Medulla oblongata (tissue), 1 donor: ENCODE measurements at regions not wholly inside any gene's neighbourhood (a gene's known extent, or its start where the extent isn't known, plus 50 kb on each side); places are given as distances from the start of the nearest gene placed in this dataset.
"Not testable (repeated sequence)": the region's sequence is repeated elsewhere in the genome, so short reads cannot be mapped to it uniquely, and the experiment has no call there.

ENCODE experiments used
- DNase-seq: peaks from one replicate; pipeline ENCODE4 v3.0.0-alpha.2; 2015; ENCODE audit errors: extremely low spot score

- DNase-seq: peak; percentile 46
These were observed 485.3 kb downstream of the CDH9 start for GRCh38 chr5:26553079-26553478.

DNA sequence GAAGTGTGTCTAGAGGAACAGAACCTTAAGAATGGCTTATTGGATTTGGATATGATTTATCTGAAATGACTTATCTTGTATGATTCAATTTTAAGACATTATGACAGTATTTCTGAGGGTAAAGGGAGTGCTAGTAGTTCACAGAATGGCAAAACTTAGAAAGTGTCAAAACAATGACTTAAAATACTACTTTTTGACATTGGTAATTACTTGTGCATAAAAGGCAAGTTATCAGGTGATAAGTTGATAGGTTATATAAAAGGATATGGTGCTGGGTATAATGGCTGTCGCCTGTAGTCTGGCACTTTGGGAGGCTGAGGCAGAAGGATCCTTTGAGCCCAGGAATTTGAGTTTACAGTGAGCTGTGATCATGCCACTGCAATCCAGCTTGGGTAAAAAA is 494.4 kb downstream of the CDH9 start:
- no peak for DNase-seq

DNA sequence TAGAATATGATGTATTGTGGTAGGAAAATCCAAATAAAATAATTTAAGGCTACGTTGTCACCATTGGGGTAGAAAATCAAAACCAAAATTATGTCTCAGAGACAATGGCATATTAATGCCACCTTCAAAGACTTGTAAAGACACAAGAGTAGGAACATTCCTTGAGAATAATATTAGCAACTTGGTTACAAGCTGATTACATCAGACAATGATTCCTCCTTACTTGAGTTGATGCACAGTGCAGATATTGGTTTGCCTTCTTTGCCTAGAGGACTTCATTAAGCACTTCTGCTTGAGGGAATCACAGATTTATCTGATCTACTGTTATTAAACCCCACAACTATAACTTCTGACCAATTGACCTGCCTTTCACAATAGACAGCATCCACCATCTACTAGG is 500.2 kb downstream of the CDH9 start:
- DNase-seq: no peak

DNA sequence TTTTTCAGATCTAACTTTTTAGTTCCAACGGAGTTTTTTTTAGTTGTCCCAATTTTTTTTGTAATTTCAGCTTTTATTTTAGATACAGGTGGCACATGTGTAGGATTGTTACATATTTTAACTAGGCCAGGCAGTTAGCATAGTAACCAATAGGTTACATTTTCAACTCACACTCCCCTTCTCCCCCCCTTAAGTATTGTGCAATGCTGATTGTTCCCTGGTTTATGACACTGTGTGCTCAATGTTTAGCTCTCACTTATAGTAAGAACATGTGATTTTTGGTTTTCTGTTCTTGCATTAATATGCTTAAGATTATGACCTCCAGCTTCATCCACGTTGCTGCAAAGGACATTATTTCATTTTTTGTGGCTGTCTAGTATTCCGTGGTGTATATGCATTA is 503.2 kb downstream of the CDH9 start:
- no peak for DNase-seq

DNA sequence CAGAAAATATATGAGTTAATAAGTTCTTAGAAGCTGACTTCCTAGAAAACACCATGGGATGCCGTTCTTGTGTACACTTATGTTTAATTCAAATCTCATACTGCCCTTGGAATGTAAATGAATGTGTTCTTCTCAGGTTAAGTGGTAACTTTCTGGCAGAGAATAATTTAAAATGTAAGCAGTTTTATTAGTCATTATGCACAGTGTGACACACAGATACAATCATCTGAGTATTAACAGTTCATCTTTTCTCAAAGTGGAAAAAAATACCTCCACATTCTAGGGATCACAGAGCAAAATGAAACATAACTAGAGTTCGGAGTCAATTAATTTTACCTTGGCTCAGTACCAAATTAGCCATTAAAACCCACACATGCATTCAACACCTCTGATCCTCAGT is 508.1 kb downstream of the CDH9 start:
- DNase-seq: no peak

GRCh38 chr5:26519245-26519644 is 519.1 kb downstream of the CDH9 start:
- DNase-seq: no peak

DNA sequence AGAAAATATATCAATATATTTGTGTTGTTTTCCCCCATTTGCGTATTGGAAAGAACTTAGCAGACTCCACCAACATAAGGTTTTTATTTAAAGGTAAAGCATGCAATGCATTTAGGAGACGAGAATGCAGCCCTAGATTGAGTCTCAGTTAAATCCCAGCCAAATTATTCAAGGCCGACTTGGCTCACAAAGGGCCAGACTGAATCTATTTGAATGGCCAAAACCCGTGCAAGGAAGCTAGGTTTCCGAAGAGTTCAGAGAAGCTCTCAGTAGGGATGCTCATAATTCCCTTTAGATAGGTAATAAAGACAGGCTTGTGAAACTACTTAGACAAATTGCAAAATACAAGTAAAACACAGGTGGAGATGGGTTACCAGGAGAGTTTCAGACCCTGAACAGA is 520.3 kb downstream of the CDH9 start:
- DNase-seq: no peak

DNA sequence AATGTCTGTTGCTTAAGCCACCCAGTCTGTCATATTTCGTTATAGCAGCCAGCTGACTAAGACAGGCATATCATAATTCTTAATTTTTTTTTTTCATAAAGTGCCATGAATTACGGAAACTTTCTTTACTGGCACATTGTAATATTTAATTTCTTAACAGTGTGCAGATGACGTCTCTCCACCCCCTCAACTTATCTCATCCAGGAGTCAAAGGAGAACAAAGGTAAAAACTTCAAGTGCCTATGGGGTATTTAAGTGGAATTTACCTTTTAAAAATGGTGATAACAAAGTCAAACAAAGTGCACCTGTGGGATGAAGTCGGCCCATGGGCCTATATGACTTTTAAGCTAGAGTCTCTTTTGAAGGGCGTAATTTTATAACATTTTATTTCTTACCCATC is 539.4 kb downstream of the CDH9 start:
- DNase-seq: no peak

GRCh38 chr5:26495437-26495836 is 542.9 kb downstream of the CDH9 start:
- DNase-seq: no peak

DNA sequence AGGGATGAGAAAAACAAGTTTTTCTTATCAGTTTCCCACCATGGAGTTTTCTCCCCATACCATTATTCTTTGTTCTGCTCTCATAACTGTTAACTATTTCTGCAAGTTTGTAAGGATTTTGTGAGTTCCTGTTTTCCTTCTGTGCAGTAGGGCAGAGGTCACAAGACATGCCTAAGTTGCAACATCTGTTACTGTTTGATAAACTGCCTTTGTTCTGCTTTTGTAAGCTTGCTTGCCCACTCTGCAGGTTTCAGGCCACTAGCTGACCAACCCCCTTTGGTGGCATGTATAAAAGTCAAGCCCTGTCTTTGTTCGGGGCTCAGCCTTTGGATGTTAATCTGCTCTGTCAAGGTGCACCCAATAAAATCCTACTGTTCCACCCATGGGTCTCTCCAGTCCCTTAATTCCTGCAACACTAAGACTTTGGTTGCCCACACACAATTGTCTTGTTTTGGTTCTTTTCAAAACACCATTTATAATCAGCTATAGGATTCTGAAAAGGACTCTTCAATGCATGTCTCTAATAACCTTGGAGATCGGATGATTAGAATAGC is 545.4 kb downstream of the CDH9 start:
- no peak for DNase-seq

DNA sequence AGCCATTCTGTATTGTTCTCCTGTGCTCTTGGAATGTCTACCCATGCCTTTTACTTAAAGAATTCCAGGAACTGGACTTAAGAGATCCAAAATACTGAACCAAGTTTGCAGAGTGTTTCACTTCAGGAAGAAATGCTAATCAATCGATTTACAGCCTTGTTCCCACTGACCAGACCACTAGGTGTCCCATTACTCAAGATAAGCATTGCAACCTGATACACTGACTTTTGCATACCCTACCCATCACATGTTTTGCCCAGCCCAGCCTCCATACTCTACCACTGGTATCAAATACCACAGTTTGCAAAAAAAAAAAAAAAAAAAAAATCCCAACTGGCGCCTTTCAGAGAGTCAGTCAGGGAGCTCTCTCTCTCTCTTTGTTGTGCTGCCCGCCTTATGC is 550.8 kb downstream of the CDH9 start:
- no peak for DNase-seq

DNA sequence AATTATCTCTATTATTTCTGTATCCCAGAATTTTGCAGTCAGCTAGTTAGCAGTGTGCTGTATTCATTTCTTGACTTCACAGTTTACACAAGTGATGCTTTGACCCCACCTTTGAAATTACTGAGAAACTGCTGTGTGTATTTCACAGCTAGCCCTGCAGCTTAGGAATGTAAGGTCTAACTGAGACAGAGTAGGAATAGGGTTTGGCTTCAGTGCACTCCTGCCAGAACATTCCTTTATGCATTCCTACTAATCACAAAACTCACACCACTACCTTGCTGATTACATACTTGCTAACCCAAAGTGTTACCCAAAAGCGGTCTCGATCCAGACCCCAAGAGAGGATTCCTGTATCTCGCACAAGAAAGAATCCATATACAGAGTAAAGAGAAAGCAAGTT is 551.8 kb downstream of the CDH9 start:
- no peak for DNase-seq

DNA sequence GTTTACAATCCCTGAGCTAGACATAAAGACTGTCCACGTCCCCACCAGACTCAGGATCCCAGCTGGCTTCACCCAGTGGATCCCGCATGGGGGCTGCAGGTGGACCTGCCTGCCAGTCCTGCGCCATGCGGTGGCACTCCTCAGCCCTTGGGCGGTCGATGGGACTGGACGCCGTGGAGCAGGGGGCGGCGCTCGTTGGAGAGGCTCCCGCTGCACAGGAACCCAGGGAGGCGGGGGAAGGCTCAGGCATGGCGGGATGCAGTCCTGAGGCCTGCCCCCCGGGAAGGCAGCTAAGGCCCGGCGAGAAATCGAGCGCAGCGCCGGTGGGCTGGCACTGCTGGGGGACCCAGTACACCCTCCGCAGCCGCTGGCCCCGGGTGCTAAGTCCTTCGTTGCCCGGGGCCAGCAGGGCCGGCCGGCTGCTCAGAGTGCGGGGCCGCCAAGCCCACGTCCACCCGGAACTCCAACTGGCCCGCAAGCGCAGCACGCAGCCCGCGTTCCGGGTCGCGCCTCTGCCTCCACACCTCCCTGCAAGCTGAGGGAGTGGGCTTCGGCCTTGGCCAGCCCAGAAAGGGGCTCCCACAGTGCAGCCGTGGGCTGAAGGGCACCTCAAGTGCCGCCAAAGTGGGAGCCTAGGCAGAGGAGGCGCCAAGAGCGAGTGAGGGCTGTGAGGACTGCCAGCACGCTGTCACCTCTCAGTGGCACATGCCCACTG is 553.1 kb downstream of the CDH9 start:
- not testable (repeated sequence) for DNase-seq

GRCh38 chr5:26482810-26483375 is 555.5 kb downstream of the CDH9 start:
- peak; percentile 75 for DNase-seq

GRCh38 chr5:26482076-26482809 is 556.1 kb downstream of the CDH9 start:
- DNase-seq: no peak

DNA sequence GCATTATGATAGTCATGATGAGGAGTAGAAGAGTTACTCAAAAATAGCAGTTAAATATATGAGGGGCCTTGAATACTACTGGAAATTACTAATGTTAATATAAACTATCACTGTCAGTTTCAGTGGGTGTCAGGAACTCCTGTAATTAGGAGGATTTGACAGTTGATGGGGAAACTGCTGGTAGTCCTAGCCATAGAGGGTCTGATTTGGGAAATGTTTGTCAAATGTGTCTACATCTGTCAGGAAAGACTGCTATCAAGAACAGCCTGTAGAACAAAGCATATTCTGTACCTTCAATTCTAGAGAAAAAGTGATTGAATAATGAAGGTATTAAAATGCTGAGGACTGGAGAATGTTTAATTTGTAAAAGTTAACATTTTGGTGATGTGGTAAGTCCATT is 567.9 kb downstream of the CDH9 start:
- no peak for DNase-seq

DNA sequence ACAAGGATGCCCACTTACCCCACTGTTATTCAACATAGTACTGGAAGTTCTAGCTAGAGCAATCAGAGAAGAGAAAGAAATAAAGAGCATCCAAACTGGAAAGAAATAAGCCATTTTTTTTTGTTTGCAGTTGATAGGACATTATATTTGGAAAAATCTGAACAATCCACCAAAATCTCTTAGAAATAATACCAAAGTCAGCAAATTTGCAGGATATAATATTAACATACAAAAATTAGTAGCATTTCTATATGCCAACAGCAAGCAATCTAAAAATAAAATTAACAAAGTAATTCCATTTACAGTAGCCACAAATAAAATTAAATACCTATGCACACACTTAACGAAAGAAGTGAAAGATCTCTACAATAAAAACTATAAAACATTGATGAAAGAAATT is 599.3 kb downstream of the CDH9 start:
- DNase-seq: no peak

- no peak for DNase-seq
These were observed 603.7 kb downstream of the CDH9 start for GRCh38 chr5:26434688-26435087.

DNA sequence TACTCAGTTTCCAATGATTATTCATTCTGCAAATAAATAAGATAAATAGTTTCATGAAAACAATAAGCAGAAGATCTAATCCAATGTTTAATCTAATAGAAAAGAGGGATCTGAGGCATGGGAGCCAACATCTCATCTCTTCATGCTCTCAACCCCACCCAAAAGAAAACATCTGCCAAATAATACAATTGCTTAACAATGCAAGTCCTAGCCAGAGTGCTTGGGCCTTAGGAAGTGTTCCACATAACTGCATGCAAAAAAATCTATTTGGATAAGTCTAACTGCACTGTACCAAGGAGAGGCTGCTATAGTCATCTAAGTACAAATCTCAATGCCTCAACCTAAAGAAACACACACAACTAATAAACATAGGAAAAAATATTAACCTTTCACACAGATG is 606.0 kb downstream of the CDH9 start:
- DNase-seq: no peak

- DNase-seq: no peak
These were observed 608.1 kb downstream of the CDH9 start for GRCh38 chr5:26430323-26430722.

DNA sequence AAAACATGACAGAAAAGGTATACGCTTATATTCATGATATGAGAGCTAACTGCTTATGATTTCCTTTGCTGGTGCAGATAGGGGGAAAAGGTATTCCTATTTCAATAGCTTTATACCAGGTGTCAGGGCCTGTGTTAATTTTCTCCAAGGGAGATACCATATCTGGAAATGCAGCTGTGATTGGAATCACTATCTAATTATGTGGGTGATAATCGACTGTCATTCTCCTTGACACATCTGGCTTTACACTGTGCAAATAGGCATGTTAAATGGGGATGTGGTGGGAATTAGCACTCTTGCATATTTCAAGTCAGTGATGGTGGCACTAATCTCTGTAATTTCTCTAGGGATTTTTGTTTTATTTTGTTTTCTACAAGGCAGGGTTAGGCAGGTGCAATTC is 611.1 kb downstream of the CDH9 start:
- DNase-seq: no peak

GRCh38 chr5:26419987-26420386 is 618.4 kb downstream of the CDH9 start:
- no peak for DNase-seq

- no peak for DNase-seq
These were observed 621.5 kb downstream of the CDH9 start for GRCh38 chr5:26416911-26417310.
